ENCODE measurements at regions not wholly inside any gene's neighbourhood (a gene's known extent, or its start where the extent isn't known, plus 50 kb on each side); places are given as distances from the start of the nearest gene placed in this dataset.
"Not testable (repeated sequence)": the region's sequence is repeated elsewhere in the genome, so short reads cannot be mapped to it uniquely, and the experiment has no call there.

DNA sequence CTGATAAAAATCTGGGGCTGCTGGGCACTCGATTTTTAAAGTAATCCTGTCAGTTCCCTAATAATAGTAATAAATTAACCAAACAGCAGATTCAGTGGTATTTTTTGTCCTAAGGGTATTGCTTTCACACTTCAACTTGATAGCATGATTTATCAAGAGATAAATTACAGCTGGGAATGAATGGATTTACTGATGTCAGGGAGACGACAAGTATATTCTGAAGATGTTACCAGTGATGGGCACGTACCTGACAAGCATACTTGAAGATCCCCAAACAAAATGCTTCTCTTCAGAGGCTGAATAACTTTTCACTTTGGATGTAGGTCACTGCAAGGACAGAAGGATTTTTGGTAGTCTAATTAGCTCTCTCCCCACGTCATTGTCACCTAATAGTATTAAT is 82.0 kb downstream of the OLFM4 start:
- WGBS, 2 donors, result 53 to 57% methylated on average over 4 of the region's 4 CpGs
- Histone ChIP-seq H3K4me3 (no peak overlapping the region), H3K27me3 (no peaks in the 10 kb centered on the region), H3K36me3 (no peaks in the 10 kb centered on the region), H3K4me1 (no peaks in the 10 kb centered on the region), H3K27ac (no peak overlapping the region), H3K9me3 (no peaks in the 10 kb centered on the region)
- ATAC-seq (ENCODE audit: low FRiP score in 2 of 2) (no peak), DNase-seq (no peak)
- TF ChIP-seq POLR2AphosphoS5 (IDR thresholded peaks at IDR 0.05), result no peak
- TF ChIP-seq EP300 (IDR thresholded peaks at IDR 0.05), result no peak
- no peak for TF ChIP-seq POLR2A (IDR thresholded peaks at IDR 0.05)
- TF ChIP-seq, protein P1, sequence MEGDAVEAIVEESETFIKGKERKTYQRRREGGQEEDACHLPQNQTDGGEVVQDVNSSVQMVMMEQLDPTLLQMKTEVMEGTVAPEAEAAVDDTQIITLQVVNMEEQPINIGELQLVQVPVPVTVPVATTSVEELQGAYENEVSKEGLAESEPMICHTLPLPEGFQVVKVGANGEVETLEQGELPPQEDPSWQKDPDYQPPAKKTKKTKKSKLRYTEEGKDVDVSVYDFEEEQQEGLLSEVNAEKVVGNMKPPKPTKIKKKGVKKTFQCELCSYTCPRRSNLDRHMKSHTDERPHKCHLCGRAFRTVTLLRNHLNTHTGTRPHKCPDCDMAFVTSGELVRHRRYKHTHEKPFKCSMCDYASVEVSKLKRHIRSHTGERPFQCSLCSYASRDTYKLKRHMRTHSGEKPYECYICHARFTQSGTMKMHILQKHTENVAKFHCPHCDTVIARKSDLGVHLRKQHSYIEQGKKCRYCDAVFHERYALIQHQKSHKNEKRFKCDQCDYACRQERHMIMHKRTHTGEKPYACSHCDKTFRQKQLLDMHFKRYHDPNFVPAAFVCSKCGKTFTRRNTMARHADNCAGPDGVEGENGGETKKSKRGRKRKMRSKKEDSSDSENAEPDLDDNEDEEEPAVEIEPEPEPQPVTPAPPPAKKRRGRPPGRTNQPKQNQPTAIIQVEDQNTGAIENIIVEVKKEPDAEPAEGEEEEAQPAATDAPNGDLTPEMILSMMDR (IDR thresholded peaks at IDR 0.05), result no peak

DNA sequence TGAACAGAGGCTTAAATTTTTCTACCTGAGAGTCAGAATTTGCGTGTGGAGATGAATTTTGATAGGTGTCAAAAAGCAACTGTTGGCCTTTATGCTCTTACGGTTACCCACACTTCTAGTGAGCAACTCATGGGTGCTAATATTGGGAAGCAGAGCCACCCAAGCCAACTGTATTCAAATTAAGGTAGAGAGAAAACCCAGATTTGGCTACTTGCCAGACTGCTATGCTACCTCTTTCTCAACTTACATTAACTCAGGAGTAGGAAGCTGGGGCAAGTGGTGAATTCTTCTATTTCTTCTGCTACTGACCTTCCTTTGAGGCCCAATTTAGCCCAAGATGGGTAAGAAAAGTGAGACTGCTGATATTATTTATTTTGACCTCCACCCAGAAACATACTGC is 83.9 kb downstream of the OLFM4 start:
- no peak for DNase-seq
- Histone ChIP-seq H3K27me3 (no peaks in the 10 kb centered on the region), H3K9me3 (no peaks in the 10 kb centered on the region), H3K27ac (no peak overlapping the region), H3K4me3 (no peak overlapping the region), H3K36me3 (no peaks in the 10 kb centered on the region), H3K4me1 (no peaks in the 10 kb centered on the region)
- WGBS, 2 donors, result 91 to 95% methylated on average over 2 of the region's 2 CpGs
- no peak for ATAC-seq (ENCODE audit: low FRiP score in 2 of 2)
- TF ChIP-seq POLR2AphosphoS5 (IDR thresholded peaks at IDR 0.05), result no peak
- TF ChIP-seq, protein P1 (IDR thresholded peaks at IDR 0.05), result no peak

DNA sequence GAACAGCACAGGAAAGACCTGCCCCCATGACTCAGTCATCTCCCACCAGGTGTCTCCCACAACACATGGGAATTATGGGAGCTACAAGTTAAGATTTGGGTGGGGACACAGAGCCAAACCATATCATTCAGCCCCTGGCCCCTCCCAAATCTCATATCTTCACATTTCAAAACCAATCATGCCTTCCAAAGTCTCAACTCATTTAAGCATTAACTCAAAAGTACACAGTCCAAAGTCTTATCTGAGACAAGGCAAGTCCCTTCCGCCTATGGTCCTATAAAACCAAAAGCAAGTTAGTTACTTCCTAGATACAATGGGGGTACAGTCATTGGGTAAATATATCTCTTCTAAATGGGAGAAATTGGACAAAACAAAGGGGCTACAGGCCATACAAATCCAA is 88.4 kb downstream of the OLFM4 start:
- H3K36me3 ChIP-seq; DNase-seq; H3K27ac ChIP-seq; H3K27me3 ChIP-seq; H3K4me1 ChIP-seq; H3K9me3 ChIP-seq; H3K4me3 ChIP-seq; ATAC-seq (ENCODE audit: low FRiP score in 2 of 2): not testable (repeated sequence)
- WGBS, 2 donors, result 0 to 100% methylated on average over 1 of the region's 1 CpG

DNA sequence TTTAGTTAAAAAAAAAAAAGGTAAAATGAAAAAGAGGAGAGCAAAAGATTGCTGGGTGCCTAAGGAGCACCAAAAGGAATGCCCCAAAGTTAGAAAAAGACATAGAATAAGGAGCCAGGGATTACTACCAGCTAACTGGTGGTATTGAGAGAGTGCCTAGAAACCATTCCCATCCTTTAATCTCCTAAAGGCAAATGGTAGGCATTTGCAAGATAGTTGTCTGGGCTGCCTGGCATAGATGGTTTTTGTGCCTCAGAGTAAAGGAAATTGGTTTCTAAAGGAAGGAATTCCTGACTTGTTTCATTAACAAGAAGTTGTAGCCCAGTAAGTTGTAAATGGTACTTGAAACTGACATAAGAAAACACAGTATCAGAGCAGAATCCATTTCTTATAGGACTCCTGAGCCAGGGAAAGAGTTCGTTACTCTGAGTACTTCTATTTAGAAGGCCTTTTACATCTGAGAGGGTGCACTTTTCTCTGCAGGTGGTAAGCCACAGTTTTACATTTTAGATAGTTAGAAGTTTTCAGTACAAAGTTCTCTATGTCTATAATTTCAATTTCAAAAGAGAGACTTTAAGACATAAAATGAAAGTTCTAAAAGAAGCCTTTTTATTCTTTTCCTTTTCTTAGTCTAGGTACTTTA is 92.6 kb downstream of the OLFM4 start:
- Histone ChIP-seq H3K4me3 (no peak overlapping the region), H3K27me3 (peaks cover 0 to 5% (median 0%) of the 10 kb centered on the region in 4 donors), H3K9me3 (no peaks in the 10 kb centered on the region), H3K27ac (no peak overlapping the region), H3K4me1 (no peaks in the 10 kb centered on the region), H3K36me3 (no peaks in the 10 kb centered on the region)
- WGBS, 2 donors, result 75% methylated on average over 1 of the region's 1 CpG
- ATAC-seq (ENCODE audit: low FRiP score in 2 of 2) (no peak), DNase-seq (no peak)
- TF ChIP-seq EP300 (IDR thresholded peaks at IDR 0.05) (no peak), POLR2A (IDR thresholded peaks at IDR 0.05) (no peak)

DNA sequence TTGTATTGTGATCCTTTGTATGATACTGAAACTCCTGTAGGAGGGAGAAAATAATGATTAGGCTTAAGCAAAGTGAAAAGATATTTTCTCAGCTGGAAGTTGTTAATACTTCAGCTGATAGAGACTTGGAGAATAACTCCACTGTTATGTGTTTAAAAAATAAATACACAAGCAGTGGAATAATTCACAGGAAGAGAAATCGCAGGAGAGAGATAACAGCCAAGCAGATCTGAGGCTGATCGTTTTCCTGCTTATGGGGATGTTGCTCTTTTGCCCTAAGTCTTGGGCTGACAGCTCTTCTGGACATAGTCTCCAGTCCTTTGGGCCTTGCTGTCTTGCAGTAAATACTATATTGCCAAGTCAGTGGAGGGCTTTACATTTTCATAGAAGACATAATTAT is 93.3 kb downstream of the OLFM4 start:
- WGBS, 2 donors, result 29 to 53% methylated on average over 2 of the region's 2 CpGs
- Histone ChIP-seq H3K9me3 (no peaks in the 10 kb centered on the region), H3K4me3 (no peak overlapping the region), H3K4me1 (no peaks in the 10 kb centered on the region), H3K36me3 (no peaks in the 10 kb centered on the region), H3K27me3 (peaks cover 0 to 5% (median 0%) of the 10 kb centered on the region in 4 donors), H3K27ac (no peak overlapping the region)
- ATAC-seq (ENCODE audit: low FRiP score in 2 of 2) (no peak), DNase-seq (no peak)
- TF ChIP-seq POLR2A (IDR thresholded peaks at IDR 0.05) (no peak), POLR2AphosphoS5 (IDR thresholded peaks at IDR 0.05) (no peak), EP300 (IDR thresholded peaks at IDR 0.05) (no peak)
- TF ChIP-seq, protein P1 (IDR thresholded peaks at IDR 0.05), result no peak

DNA sequence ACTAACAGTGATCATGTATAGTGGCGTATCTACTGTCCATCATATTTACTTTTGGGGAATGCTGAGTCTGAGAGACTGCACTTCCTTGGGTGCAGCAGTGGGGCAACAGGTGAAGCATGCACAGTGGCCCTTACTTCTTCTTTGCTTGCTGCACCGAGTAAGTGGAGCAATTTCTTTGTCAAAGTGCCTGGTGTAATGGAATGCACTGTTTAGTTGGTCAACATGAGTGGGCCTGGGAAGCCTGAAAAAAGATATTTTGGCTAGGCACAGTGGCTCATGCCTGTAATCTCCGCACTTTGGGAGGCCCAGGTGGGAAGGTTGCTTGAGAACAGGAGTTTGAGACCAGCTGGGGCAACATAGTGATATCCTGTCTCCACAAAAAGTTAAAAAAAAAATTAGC is 94.9 kb downstream of the OLFM4 start:
- no peak for TF ChIP-seq POLR2AphosphoS5 (IDR thresholded peaks at IDR 0.05)
- TF ChIP-seq, protein P1 (IDR thresholded peaks at IDR 0.05), result no peak
- no peak for TF ChIP-seq EP300 (IDR thresholded peaks at IDR 0.05)
- TF ChIP-seq POLR2A (IDR thresholded peaks at IDR 0.05), result no peak
- Histone ChIP-seq H3K36me3 (no peaks in the 10 kb centered on the region), H3K27ac (no peak overlapping the region)

More for the DNA sequence above, 94.9 kb downstream of the OLFM4 start:
- 82 to 91% methylated on average over 3 of the region's 3 CpGs for WGBS, 2 donors
- no peak overlapping the region for H3K4me3 ChIP-seq
- H3K4me1 ChIP-seq, result no peaks in the 10 kb centered on the region
- ATAC-seq (ENCODE audit: low FRiP score in 2 of 2) (no peak), DNase-seq (no peak)
- peaks cover 0 to 5% (median 0%) of the 10 kb centered on the region in 4 donors for H3K27me3 ChIP-seq
- no peaks in the 10 kb centered on the region for H3K9me3 ChIP-seq

Data from upper lobe of left lung (tissue), 6 donors.